Skeletal muscle tissue (tissue), 3 donors: ENCODE measurements at regions not wholly inside any gene's neighbourhood (a gene's known extent, or its start where the extent isn't known, plus 50 kb on each side); places are given as distances from the start of the nearest gene placed in this dataset.

Source experiments
- H3K27ac ChIP-seq: one replicate; pipeline ENCODE4 v1.7.0; 2013; ENCODE audit warnings: mild to moderate bottlenecking, low read depth, low read length, inconsistent platforms
- H3K27me3 ChIP-seq, 3 donors: one replicate each; pipeline ENCODE4 v1.7.0; 2013; ENCODE audit warnings: low read length in 3 of 3; ENCODE audit not compliant: control insufficient read depth in 3 of 3, insufficient read depth in 3 of 3
- H3K36me3 ChIP-seq, 3 donors: one replicate each; pipeline ENCODE4 v1.7.0; 2013; ENCODE audit warnings: low read length in 3 of 3; ENCODE audit not compliant: control insufficient read depth in 3 of 3, insufficient read depth in 3 of 3
- H3K4me1 ChIP-seq, 3 donors: one replicate each; pipeline ENCODE4 v1.7.0; 2013; ENCODE audit warnings: low read length in 3 of 3, mild to moderate bottlenecking in 3 of 3; ENCODE audit not compliant: control insufficient read depth in 3 of 3, insufficient read depth in 3 of 3
- H3K4me3 ChIP-seq, 3 donors: one replicate each; pipeline ENCODE4 v1.7.0; 2013; ENCODE audit warnings: low read length in 3 of 3
- H3K9ac ChIP-seq, 3 donors: one replicate each; pipeline ENCODE4 v1.7.0; 2013; ENCODE audit warnings: low read length in 3 of 3, mild to moderate bottlenecking in 3 of 3, moderate library complexity in 2 of 3, low read depth in 1 of 3
- H3K9me3 ChIP-seq, 3 donors: one replicate each; pipeline ENCODE4 v1.7.0; 2013; ENCODE audit warnings: low read length in 3 of 3; ENCODE audit not compliant: control insufficient read depth in 3 of 3
- donor health status: Osteomylitis.

GRCh38 chr2:65834771-65835475 lies 402.5 kb upstream of the SPRED2 start:
- peaks cover 0 to 3% (median 0%) of the 10 kb centered on the region in 3 donors for H3K4me1 ChIP-seq
- no peak overlapping the region for H3K4me3 ChIP-seq
- no peaks in the 10 kb centered on the region for H3K9me3 ChIP-seq
- no peak overlapping the region for H3K9ac ChIP-seq
- H3K36me3 ChIP-seq, result no peaks in the 10 kb centered on the region
- no peak overlapping the region for H3K27ac ChIP-seq
- no peaks in the 10 kb centered on the region for H3K27me3 ChIP-seq

- Histone ChIP-seq H3K9ac (no peak overlapping the region), H3K4me3 (no peak overlapping the region), H3K36me3 (no peaks in the 10 kb centered on the region), H3K27me3 (no peaks in the 10 kb centered on the region), H3K4me1 (peaks cover 0 to 3% (median 0%) of the 10 kb centered on the region in 3 donors), H3K9me3 (no peaks in the 10 kb centered on the region), H3K27ac (no peak overlapping the region)
These were observed 401.7 kb upstream of the SPRED2 start for GRCh38 chr2:65834062-65834461.

DNA sequence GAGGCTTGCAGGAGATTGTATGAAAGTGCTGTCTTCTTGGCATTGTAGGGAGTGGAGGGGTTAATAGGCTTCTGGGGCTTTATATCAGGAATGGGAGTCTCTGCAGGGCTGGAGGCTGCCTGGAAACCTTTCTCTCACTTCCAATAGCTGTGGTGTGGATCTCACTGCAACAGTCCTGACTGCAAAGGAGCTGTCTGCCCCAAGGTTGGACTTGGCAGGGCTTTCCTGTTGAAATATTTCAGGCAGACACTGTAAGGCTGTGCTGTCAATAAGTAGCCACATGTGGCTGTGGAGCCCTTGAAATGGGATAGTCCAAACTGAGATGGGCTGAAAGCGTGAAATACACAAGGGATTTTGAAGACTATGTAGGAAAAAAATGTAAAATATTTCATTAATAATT lies 399.1 kb upstream of the SPRED2 start:
- H3K9ac ChIP-seq, result no peak overlapping the region
- no peak overlapping the region for H3K4me3 ChIP-seq
- H3K36me3 ChIP-seq, result no peaks in the 10 kb centered on the region
- H3K4me1 ChIP-seq, result peaks cover 0 to 3% (median 0%) of the 10 kb centered on the region in 3 donors
- no peaks in the 10 kb centered on the region for H3K27me3 ChIP-seq
- no peak overlapping the region for H3K27ac ChIP-seq
- H3K9me3 ChIP-seq, result no peaks in the 10 kb centered on the region

DNA sequence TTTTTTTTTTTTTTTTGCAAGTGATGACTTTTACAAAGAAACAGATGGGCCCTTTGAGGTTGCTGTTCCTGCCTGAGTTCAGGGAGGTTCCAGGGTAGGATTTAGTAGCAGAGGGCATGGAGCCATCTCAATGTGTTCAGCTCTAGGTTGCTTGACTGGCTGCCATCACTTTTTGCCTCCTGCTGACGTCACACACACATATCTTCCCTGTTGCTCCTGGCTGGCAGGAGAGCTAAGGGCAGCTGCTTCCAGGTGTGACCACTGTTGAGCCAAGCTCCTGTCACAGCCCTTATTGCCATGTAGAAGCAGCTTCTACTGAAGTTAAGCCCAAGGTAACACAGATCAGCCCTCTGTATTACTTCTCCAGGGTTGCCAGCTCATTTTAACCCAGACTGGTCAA lies 394.2 kb upstream of the SPRED2 start:
- no peak overlapping the region for H3K4me3 ChIP-seq
- H3K36me3 ChIP-seq, result no peaks in the 10 kb centered on the region
- H3K27me3 ChIP-seq, result no peaks in the 10 kb centered on the region
- H3K4me1 ChIP-seq, result peaks cover 0 to 2% (median 0%) of the 10 kb centered on the region in 3 donors
- no peak overlapping the region for H3K9ac ChIP-seq
- no peak overlapping the region for H3K27ac ChIP-seq
- peaks cover 0 to 2% (median 0%) of the 10 kb centered on the region in 3 donors for H3K9me3 ChIP-seq

- H3K27ac ChIP-seq, result no peak overlapping the region
- no peaks in the 10 kb centered on the region for H3K4me1 ChIP-seq
- H3K4me3 ChIP-seq, result no peak overlapping the region
- no peak overlapping the region for H3K9ac ChIP-seq
- peaks cover 0 to 2% (median 0%) of the 10 kb centered on the region in 3 donors for H3K9me3 ChIP-seq
- H3K36me3 ChIP-seq, result no peaks in the 10 kb centered on the region
- no peaks in the 10 kb centered on the region for H3K27me3 ChIP-seq
These were observed 391.1 kb upstream of the SPRED2 start for GRCh38 chr2:65823511-65823910.

DNA sequence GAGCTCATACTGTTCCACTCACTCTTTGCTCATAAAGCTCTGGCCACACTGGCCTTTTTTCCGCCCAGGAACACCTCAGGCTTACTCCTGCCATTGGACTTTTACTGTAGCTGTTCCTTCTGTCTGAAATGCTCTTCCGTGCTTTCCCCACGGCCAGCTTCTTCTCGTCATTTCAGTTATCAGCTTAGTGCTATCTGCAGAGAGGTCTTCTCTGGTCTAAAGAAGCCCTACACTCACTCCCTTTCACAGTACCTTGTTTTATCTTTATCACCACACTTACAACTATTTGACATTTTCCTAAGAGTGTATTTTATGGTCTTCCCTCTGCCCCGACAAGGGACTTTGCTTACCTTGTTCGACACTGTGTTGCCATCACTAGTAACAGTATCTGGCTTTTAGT lies 388.1 kb upstream of the SPRED2 start:
- H3K9me3 ChIP-seq, result peaks cover 0 to 2% (median 0%) of the 10 kb centered on the region in 3 donors

DNA sequence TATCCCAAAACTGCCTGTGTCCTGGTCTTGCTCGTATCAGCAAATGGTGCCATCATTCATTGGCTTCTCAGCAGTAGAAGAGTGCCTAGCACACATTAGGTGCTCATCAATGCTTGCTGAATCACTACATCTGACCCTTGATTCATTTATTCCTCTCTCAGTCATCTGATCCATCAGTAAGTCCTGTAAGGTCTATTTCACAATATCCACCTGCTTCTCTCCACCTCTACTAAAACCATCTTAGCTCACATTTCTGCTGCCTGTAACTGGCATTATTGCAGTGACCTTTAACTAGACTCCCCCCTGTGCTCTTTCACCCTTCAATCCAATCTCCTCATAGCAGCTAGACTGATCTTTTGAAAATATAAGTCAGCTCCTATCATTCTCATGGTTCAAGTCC lies 387.6 kb upstream of the SPRED2 start:
- Histone ChIP-seq H3K4me1 (no peaks in the 10 kb centered on the region), H3K27ac (no peak overlapping the region), H3K4me3 (no peak overlapping the region), H3K9ac (no peak overlapping the region), H3K36me3 (no peaks in the 10 kb centered on the region), H3K9me3 (peaks cover 0 to 2% (median 0%) of the 10 kb centered on the region in 3 donors), H3K27me3 (no peaks in the 10 kb centered on the region)

More for the DNA sequence above, 388.1 kb upstream of the SPRED2 start:
- Histone ChIP-seq H3K27ac (no peak overlapping the region), H3K27me3 (no peaks in the 10 kb centered on the region), H3K4me1 (no peaks in the 10 kb centered on the region), H3K36me3 (no peaks in the 10 kb centered on the region), H3K4me3 (no peak overlapping the region), H3K9ac (no peak overlapping the region)

DNA sequence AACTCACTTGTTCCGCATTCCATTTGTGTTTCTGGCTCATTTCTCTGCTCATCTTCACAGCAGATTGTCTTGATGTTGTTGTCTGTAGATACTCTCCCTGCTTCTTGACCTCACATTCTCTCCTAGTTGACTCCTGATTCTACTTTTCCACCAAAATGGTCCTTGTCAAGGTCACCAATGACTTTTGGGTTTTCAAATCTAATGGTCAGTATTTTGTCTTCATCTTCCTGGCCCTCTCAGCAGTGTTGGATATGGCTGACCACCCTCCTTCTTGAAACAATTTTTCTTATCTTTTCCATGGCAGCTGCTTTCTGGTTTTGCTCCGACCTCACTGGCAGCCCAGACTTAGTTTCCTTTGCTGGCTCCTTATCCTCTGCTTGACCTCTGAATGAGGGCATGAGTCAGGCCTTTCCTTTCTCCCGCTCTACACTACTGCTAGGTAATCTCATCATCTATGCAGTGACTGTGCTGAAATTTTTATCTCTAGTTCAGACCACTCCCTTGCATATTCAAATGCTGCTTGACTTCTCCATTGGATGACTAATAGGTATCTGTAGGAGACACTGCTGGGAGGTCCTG lies 386.6 kb upstream of the SPRED2 start:
- no peak overlapping the region for H3K9ac ChIP-seq

DNA sequence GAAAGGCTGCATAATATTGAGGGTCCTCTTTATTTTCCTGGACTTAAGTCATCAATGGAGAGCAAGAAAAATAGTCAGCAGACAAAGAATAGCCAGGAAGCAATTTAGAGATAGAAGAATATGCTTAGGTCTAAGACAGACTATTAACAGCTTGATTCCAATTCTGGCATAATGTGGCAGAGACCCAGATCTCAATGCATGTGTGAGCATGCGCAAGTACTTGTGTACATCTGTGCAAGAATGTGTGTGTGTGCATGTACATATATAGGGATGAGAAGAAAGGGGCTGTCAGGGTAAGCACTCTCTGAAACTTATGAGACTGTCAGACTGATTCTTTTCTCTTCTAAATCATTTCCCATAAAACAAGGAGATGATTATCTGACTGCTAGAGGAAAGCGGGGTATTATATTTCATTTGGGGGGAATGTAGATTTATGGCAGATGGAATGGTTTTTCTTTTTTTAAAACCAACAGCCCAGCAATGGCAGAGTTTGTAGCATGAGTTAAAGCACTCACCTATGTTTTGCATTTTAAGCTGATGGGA lies 381.3 kb upstream of the SPRED2 start:
- Histone ChIP-seq H3K4me1 (no peaks in the 10 kb centered on the region), H3K9ac (no peak overlapping the region), H3K4me3 (no peak overlapping the region), H3K27me3 (no peaks in the 10 kb centered on the region), H3K36me3 (no peaks in the 10 kb centered on the region), H3K27ac (no peak overlapping the region), H3K9me3 (no peaks in the 10 kb centered on the region)

More for the DNA sequence above, 386.6 kb upstream of the SPRED2 start:
- Histone ChIP-seq H3K27ac (no peak overlapping the region), H3K36me3 (no peaks in the 10 kb centered on the region), H3K4me3 (no peak overlapping the region), H3K27me3 (no peaks in the 10 kb centered on the region), H3K4me1 (no peaks in the 10 kb centered on the region), H3K9me3 (peaks cover 0 to 2% (median 0%) of the 10 kb centered on the region in 3 donors)

GRCh38 chr2:65812887-65813286 lies 380.5 kb upstream of the SPRED2 start:
- Histone ChIP-seq H3K4me1 (no peaks in the 10 kb centered on the region), H3K27me3 (no peaks in the 10 kb centered on the region), H3K4me3 (no peak overlapping the region), H3K36me3 (no peaks in the 10 kb centered on the region), H3K9me3 (no peaks in the 10 kb centered on the region), H3K27ac (no peak overlapping the region), H3K9ac (no peak overlapping the region)
